Head of caudate nucleus (tissue), 42 donors: ENCODE measurements at regions not wholly inside any gene's neighbourhood (a gene's known extent, or its start where the extent isn't known, plus 50 kb on each side); places are given as distances from the start of the nearest gene placed in this dataset.
"Not testable (repeated sequence)": the region's sequence is repeated elsewhere in the genome, so short reads cannot be mapped to it uniquely, and the experiment has no call there.

Experiments
- DNase-seq, 42 donors: peaks; one replicate each; pipeline versions ENCODE4 v3.0.0 to v3.0.0-alpha.2; 2020 to 2021; ENCODE audit warnings: mixed read lengths in 7 of 42
- intact Hi-C: fragments of 100-400 bp; cut with DNase I; formaldehyde crosslinking; loops from one replicate; pipeline ENCODE4 v1.15.0; 2022

GRCh38 chr3:177808928-177809478 lies 611.7 kb upstream of the TBL1XR1 start:
- DNase-seq, intact Hi-C loops: not testable (repeated sequence)

- intact Hi-C loops, result no loop called here
- DNase-seq, result no peak
These were observed 612.9 kb upstream of the TBL1XR1 start for GRCh38 chr3:177810162-177810623.

- no peak for DNase-seq
- intact Hi-C loops, result no loop called here
These were observed 613.8 kb upstream of the TBL1XR1 start for GRCh38 chr3:177811112-177811511.

- DNase-seq, result no peak
- intact Hi-C loops, result no loop called here
These were observed 614.6 kb upstream of the TBL1XR1 start for GRCh38 chr3:177811835-177812234.

GRCh38 chr3:177812492-177812891 lies 615.2 kb upstream of the TBL1XR1 start:
- intact Hi-C loops, result no loop called here

GRCh38 chr3:177813322-177813721 lies 616.0 kb upstream of the TBL1XR1 start:
- DNase-seq, result peak in 1 of 42 donors; percentile 23
- intact Hi-C loops, result no loop called here

More at GRCh38 chr3:177812492-177812891, 615.2 kb upstream of the TBL1XR1 start:
- no peak for DNase-seq

- intact Hi-C loops, result no loop called here
- no peak for DNase-seq
These were observed 619.5 kb upstream of the TBL1XR1 start for GRCh38 chr3:177816667-177817208.

- intact Hi-C loops, result no loop called here
- no peak for DNase-seq
These were observed 620.5 kb upstream of the TBL1XR1 start for GRCh38 chr3:177817751-177818150.

GRCh38 chr3:177818712-177819240 lies 621.5 kb upstream of the TBL1XR1 start:
- DNase-seq, result no peak
- intact Hi-C loops, result no loop called here

GRCh38 chr3:177820683-177821316 lies 623.5 kb upstream of the TBL1XR1 start:
- DNase-seq, result no peak
- intact Hi-C loops, result no loop called here

- DNase-seq, result no peak
- intact Hi-C loops, result no loop called here
These were observed 625.4 kb upstream of the TBL1XR1 start for GRCh38 chr3:177822681-177823096.

- no peak for DNase-seq
These were observed 626.5 kb upstream of the TBL1XR1 start for GRCh38 chr3:177823701-177824189.

GRCh38 chr3:177824190-177824786 lies 627.0 kb upstream of the TBL1XR1 start:
- intact Hi-C loops, result no loop called here
- DNase-seq, result peak in 3 of 42 donors; percentile 40 to 56 (median 55)

More at GRCh38 chr3:177823701-177824189, 626.5 kb upstream of the TBL1XR1 start:
- intact Hi-C loops, result no loop called here

- intact Hi-C loops, result no loop called here
- no peak for DNase-seq
These were observed 627.6 kb upstream of the TBL1XR1 start for GRCh38 chr3:177824841-177825240.

- no peak for DNase-seq
- intact Hi-C loops, result no loop called here
These were observed 629.0 kb upstream of the TBL1XR1 start for GRCh38 chr3:177826253-177826652.

GRCh38 chr3:177827511-177828207 lies 630.4 kb upstream of the TBL1XR1 start:
- no peak for DNase-seq
- intact Hi-C loops, result no loop called here

- intact Hi-C loops, result no loop called here
- no peak for DNase-seq
These were observed 630.9 kb upstream of the TBL1XR1 start for GRCh38 chr3:177828208-177828565.

- intact Hi-C loops, result no loop called here
- no peak for DNase-seq
These were observed 633.1 kb upstream of the TBL1XR1 start for GRCh38 chr3:177830411-177830849.

GRCh38 chr3:177831361-177831760 lies 634.1 kb upstream of the TBL1XR1 start:
- no peak for DNase-seq
- intact Hi-C loops, result no loop called here
